K562 (cell line): ENCODE measurements at regions not wholly inside any gene's neighbourhood (a gene's known extent, or its start where the extent isn't known, plus 50 kb on each side); places are given as distances from the start of the nearest gene placed in this dataset.

Source experiments
- ATAC-seq: fragments of 200-7000 bp; cut with Tn5 transposase; 3 replicates; pipeline ENCODE4 v1.9.1; 2020; ENCODE audit warnings: moderate library complexity
- BruUV-seq: library from RNA; stranded (reverse); fragments of 400-500 nt; replicated peaks from 2 replicates; lab custom pipeline; 2021; lab: Mats Ljungman, UMichigan
- CTCF ChIA-PET: fragments of 300-600 bp; formaldehyde crosslinking; extraction: SDS; loops from one replicate; lab custom pipeline; 2021; ENCODE audit warnings: low intra/inter-chr PET ratio; lab: Yijun Ruan, JAX
- POLR2A ChIA-PET: fragments of 300-600, 350-650 bp; sonication (Branson Sonifier 250); formaldehyde crosslinking; extraction: SDS; loops from one replicate; lab custom pipeline; 2021; ENCODE audit warnings: antibody characterized with exemption, inconsistent platforms; lab: Yijun Ruan, JAX
- DNase-seq, 4 experiments: peaks; one replicate each; pipeline versions ENCODE4 v3.0.0 to v3.0.0-alpha.2; 2011 to 2018; ENCODE audit warnings: low spot score in 3 of 4, mixed read lengths in 3 of 4; ENCODE audit errors: extremely low read depth in 1 of 4
- FAIRE-seq: peaks from 2 replicates; lab custom pipeline; 2011; peaks lifted over from hg19 to GRCh38; lab: Jason Lieb, UNC
- H2AFZ ChIP-seq: 2 replicates; pipeline ENCODE4 v1.6.0; 2011; ENCODE audit warnings: low read depth, low read length, control low read depth, inconsistent platforms
- H3K27ac ChIP-seq: fragments of 200-600 bp; 3 replicates; pipeline ENCODE4 v1.8.0; 2011; ENCODE audit warnings: low read depth, mild to moderate bottlenecking, control low read depth, inconsistent platforms, low read length, moderate library complexity, mixed read lengths; ENCODE audit errors: extremely low read depth
- H3K27me3 ChIP-seq, 2 experiments: fragments of 300-600 bp in 1 of 2; 2 replicates in 1 of 2; 3 replicates in 1 of 2; pipeline versions ENCODE4 v1.6.0 to v1.8.0; 2011; ENCODE audit warnings: inconsistent platforms in 2 of 2, low read length in 2 of 2, mild to moderate bottlenecking in 1 of 2, mixed read lengths in 1 of 2, moderate library complexity in 1 of 2; ENCODE audit not compliant: control insufficient read depth in 2 of 2, insufficient read depth in 2 of 2
- H3K36me3 ChIP-seq: fragments of 300-600 bp; 3 replicates; pipeline ENCODE4 v1.8.0; 2011; ENCODE audit warnings: mild to moderate bottlenecking, low read length, inconsistent platforms; ENCODE audit not compliant: control insufficient read depth, insufficient read depth
- H3K4me1 ChIP-seq, 2 experiments: fragments of 200-600 bp in 1 of 2; replicated peaks in 1 of 2; 2 replicates in 1 of 2; 3 replicates in 1 of 2; pipeline versions ENCODE4 v1.5.1 to v1.8.0; 2011; ENCODE audit warnings: inconsistent platforms in 2 of 2, low read length in 2 of 2, mild to moderate bottlenecking in 1 of 2, mixed read lengths in 1 of 2, moderate library complexity in 1 of 2; ENCODE audit not compliant: control insufficient read depth in 2 of 2, insufficient read depth in 2 of 2
- H3K4me2 ChIP-seq: 2 replicates; pipeline ENCODE4 v1.6.1; 2011; ENCODE audit warnings: low read length, control low read depth, inconsistent platforms, mixed read lengths; ENCODE audit not compliant: insufficient read depth
- H3K4me3 ChIP-seq: fragments of 200-600 bp; sonication (generic), shearing (Covaris generic); 2 replicates; pipeline ENCODE4 v1.5.1; 2016; ENCODE audit warnings: control low read depth, inconsistent platforms
- H3K79me2 ChIP-seq: fragments of 200-600 bp; 3 replicates; pipeline ENCODE4 v1.8.0; 2011; ENCODE audit warnings: low read length, inconsistent platforms; ENCODE audit not compliant: control insufficient read depth, insufficient read depth
- H3K9ac ChIP-seq, 2 experiments: 2 replicates each; pipeline versions ENCODE4 v1.6.0 to v1.6.1; 2011; ENCODE audit warnings: low read depth in 2 of 2, low read length in 2 of 2, control low read depth in 1 of 2, inconsistent platforms in 1 of 2, mild to moderate bottlenecking in 1 of 2, mixed read lengths in 1 of 2; ENCODE audit not compliant: insufficient read depth in 1 of 2
- H3K9me1 ChIP-seq: one replicate; pipeline ENCODE4 v1.6.0; 2011; ENCODE audit warnings: inconsistent platforms, mild to moderate bottlenecking, low read length, moderate library complexity; ENCODE audit not compliant: control insufficient read depth, insufficient read depth
- H3K9me3 ChIP-seq: replicated peaks from 2 replicates; pipeline ENCODE4 v1.5.1; 2011; ENCODE audit warnings: low read depth, low read length, inconsistent platforms; ENCODE audit not compliant: control insufficient read depth, insufficient read depth
- H4K20me1 ChIP-seq: replicated peaks from 2 replicates; pipeline ENCODE4 v1.6.1; 2011; ENCODE audit warnings: low read length, inconsistent platforms, mixed read lengths; ENCODE audit not compliant: control insufficient read depth, insufficient read depth
- CBFA2T2 ChIP-seq: fragments of 450-650 bp; conservative IDR thresholded peaks from 2 replicates; pipeline ENCODE4 v1.6.1; 2017; ENCODE audit warnings: mild to moderate bottlenecking
- MAZ ChIP-seq, 2 experiments: fragments of 450-650 bp in 1 of 2; sonication (generic) in 1 of 2; formaldehyde crosslinking; IDR thresholded peaks in 1 of 2; conservative IDR thresholded peaks in 1 of 2; 2 replicates each; pipeline versions ENCODE4 v1.4.0 to v1.5.0; 2020; ENCODE audit warnings: mild to moderate bottlenecking in 1 of 2, missing genetic modification reagents in 1 of 2
- PKNOX1 ChIP-seq: fragments of 450-650 bp; IDR thresholded peaks from 2 replicates; pipeline ENCODE4 v1.6.1; 2016
- RBM25 ChIP-seq: fragments of 200-400 bp; formaldehyde crosslinking; IDR thresholded peaks from 2 replicates; pipeline ENCODE4 v1.6.1; 2018; ENCODE audit warnings: low read length, low read depth, moderate library complexity; ENCODE audit not compliant: severe bottlenecking
- SETDB1 ChIP-seq: IDR thresholded peaks from one replicate; pipeline ENCODE4 v1.6.1; 2012; ENCODE audit warnings: low read length, control low read depth, inconsistent platforms
- THRB ChIP-seq: fragments of 450-650 bp; formaldehyde crosslinking; conservative IDR thresholded peaks from 2 replicates; pipeline ENCODE4 v1.4.0; 2022; ENCODE audit warnings: mild to moderate bottlenecking, missing genetic modification characterization
- ZNF512 ChIP-seq: IDR thresholded peaks from 2 replicates; pipeline ENCODE4 v1.6.1; 2016; ENCODE audit warnings: missing genetic modification characterization, missing compliant biosample characterization
- WGBS: fragments of 100-300 bp; shearing (Covaris generic); methylation state at CpG from one replicate; pipeline ENCODE4 v1.1.6; 2016; ENCODE audit warnings: low coverage, mixed read lengths; ENCODE audit not compliant: insufficient coverage; ENCODE audit errors: missing lambda C conversion rate; 5-methylcytosine and 5-hydroxymethylcytosine counted together
- in situ Hi-C: fragments of 300-500 bp; cut with MboI; formaldehyde crosslinking; loops from 4 replicates; pipeline ENCODE4 v1.15.0; 2018; ENCODE audit warnings: inconsistent platforms, mixed read lengths
- intact Hi-C: fragments of 100-400 bp; cut with micrococcal nuclease; formaldehyde crosslinking; loops from 2 replicates; pipeline ENCODE4 v1.14.2; 2022
- TF ChIP-seq, protein P1 (sequence below): sonication (generic); formaldehyde crosslinking; IDR thresholded peaks from 2 replicates; pipeline ENCODE4 v1.8.0; 2022; ENCODE audit warnings: mild to moderate bottlenecking, missing genetic modification reagents

GRCh38 chr2:240249423-240250149 is 109.1 kb upstream of the OTOS start (continued):
- TF ChIP-seq CBFA2T2 = 0 out of 2 replicates have a peak, but pooled peaks have one; percentile 5
- TF ChIP-seq THRB (CRISPR knock-in tag) = no peak
- no peak for TF ChIP-seq ZNF512
- TF ChIP-seq RBM25 = no peak

- DNase-seq = peak in 3 of 4 experiments; percentile 17 to 22 (median 18)
- H3K9ac ChIP-seq = peak overlapping the region in 1 of 2 experiments; percentile 85
- no peaks in the 10 kb centered on the region for H3K79me2 ChIP-seq
- TF ChIP-seq PKNOX1 (peak; percentile 87), MAZ (CRISPR knock-in tag; conservative IDR thresholded peaks at IDR 0.05 in 1 of 2, IDR thresholded peaks at IDR 0.05 in 1 of 2) (no peak), SETDB1 (no peak)
- TF ChIP-seq, protein P1, sequence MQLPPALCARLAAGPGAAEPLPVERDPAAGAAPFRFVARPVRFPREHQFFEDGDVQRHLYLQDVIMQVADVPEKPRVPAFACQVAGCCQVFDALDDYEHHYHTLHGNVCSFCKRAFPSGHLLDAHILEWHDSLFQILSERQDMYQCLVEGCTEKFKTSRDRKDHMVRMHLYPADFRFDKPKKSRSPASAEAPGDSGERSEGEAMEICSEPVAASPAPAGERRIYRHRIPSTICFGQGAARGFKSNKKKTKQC (CRISPR knock-in tag) = 0 out of 2 replicates have a peak, but pooled peaks have one; percentile 30
- peaks cover 0 to 1% of the 10 kb centered on the region in 2 experiments; a peak in 1 of 5 replicates for H3K27me3 ChIP-seq
- H3K4me3 ChIP-seq = no peak overlapping the region; the same call in 1 of the 2 replicates
- peak overlapping the region; percentile 86 for H3K27ac ChIP-seq
- H3K4me1 ChIP-seq = peaks cover 25 to 61% of the 10 kb centered on the region in 2 experiments
- no peaks in the 10 kb centered on the region for H3K9me3 ChIP-seq
- H3K4me2 ChIP-seq = peak overlapping the region; percentile 74; the same call in 1 of the 2 replicates
- no peaks in the 10 kb centered on the region for H3K36me3 ChIP-seq
- intact Hi-C loops = no loop called here
- POLR2A ChIA-PET = no interaction called here
- FAIRE-seq = no peak
- CTCF ChIA-PET = no interaction called here
- H3K9me1 ChIP-seq = peaks cover 4% of the 10 kb centered on the region
- H4K20me1 ChIP-seq = no peaks in the 10 kb centered on the region
- WGBS = 26% methylated on average over 7 of the region's 14 CpGs
- ATAC-seq = no peak
- H2AFZ ChIP-seq = peak overlapping the region; percentile 91
- no TSS peak for BruUV-seq
- in situ Hi-C loops = no loop called here
Observed at GRCh38 chr2:240250150-240250984, 109.9 kb upstream of the OTOS start.
